Tibial nerve (tissue), 4 donors: ENCODE measurements at regions not wholly inside any gene's neighbourhood (a gene's known extent, or its start where the extent isn't known, plus 50 kb on each side); places are given as distances from the start of the nearest gene placed in this dataset.
"Not testable (repeated sequence)": the region's sequence is repeated elsewhere in the genome, so short reads cannot be mapped to it uniquely, and the experiment has no call there.

ENCODE experiments used
- DNase-seq, 2 donors: peaks; one replicate each; pipeline ENCODE4 v3.0.0-alpha.2; 2019; ENCODE audit warnings: low spot score in 2 of 2
- H3K27ac ChIP-seq, 4 donors: fragments of 200-600 bp; sonication (generic) in 3 of 4; one replicate each; pipeline ENCODE4 v1.5.1; 2017 to 2019; ENCODE audit warnings: mild to moderate bottlenecking in 1 of 4
- H3K27me3 ChIP-seq, 2 donors: fragments of 200-600 bp; sonication (generic) in 1 of 2; one replicate each; pipeline versions ENCODE4 v1.5.1 to v1.6.0; 2017 to 2019
- H3K36me3 ChIP-seq, 3 donors: fragments of 200-600 bp; sonication (generic); one replicate each; pipeline ENCODE4 v1.5.1; 2018 to 2019
- H3K4me1 ChIP-seq, 4 donors: fragments of 200-600 bp; sonication (generic) in 3 of 4; one replicate each; pipeline ENCODE4 v1.5.1; 2017 to 2019
- H3K4me3 ChIP-seq, 4 donors: fragments of 200-600 bp; sonication (generic) in 3 of 4; one replicate each; pipeline ENCODE4 v1.5.1; 2017 to 2019; ENCODE audit warnings: mild to moderate bottlenecking in 1 of 4, moderate library complexity in 1 of 4
- H3K9me3 ChIP-seq, 4 donors: fragments of 200-600 bp; sonication (generic) in 3 of 4; one replicate each; pipeline ENCODE4 v1.5.1; 2017 to 2019
- EP300 ChIP-seq, 2 donors: sonication (generic); formaldehyde crosslinking; IDR thresholded peaks; one replicate each; pipeline ENCODE4 v1.6.1; 2017; ENCODE audit warnings: antibody characterized with exemption in 2 of 2, mild to moderate bottlenecking in 1 of 2
- POLR2A ChIP-seq, 2 donors: fragments of 450-650 bp; IDR thresholded peaks; one replicate each; pipeline ENCODE4 v1.6.1; 2017; ENCODE audit warnings: antibody characterized with exemption in 2 of 2, mild to moderate bottlenecking in 2 of 2, moderate library complexity in 2 of 2
- WGBS, 2 donors: methylation state at CpG; one replicate each; pipeline ENCODE4 v1.1.5; 2018; 5-methylcytosine and 5-hydroxymethylcytosine counted together
- TF ChIP-seq, protein P1 (sequence below), 5 experiments: fragments of 200-600 bp in 3 of 5; fragments of 450-650 bp in 2 of 5; sonication (generic) in 3 of 5; IDR thresholded peaks; one replicate each; pipeline ENCODE4 v1.5.1; 2016 to 2019; ENCODE audit warnings: antibody characterized with exemption in 5 of 5, mild to moderate bottlenecking in 3 of 5, moderate library complexity in 2 of 5

DNA sequence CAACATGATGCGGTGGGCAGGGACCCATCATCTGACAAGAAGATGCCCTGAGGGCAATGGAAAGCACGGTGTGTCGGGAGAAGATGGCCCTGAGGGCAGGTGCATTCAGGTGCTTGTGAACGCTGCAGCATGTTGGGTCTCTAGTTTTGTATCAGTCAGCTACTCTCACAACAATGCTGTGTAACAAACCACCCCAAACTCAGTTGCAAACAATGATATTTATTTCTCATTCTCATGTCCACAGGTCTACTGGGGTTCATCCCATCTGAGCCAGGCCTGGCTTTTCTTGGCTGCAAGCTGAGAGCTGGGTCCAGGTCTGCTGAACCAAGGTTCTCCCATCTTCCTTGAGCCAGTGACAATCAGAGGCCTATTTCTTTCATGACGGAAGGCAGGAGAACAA lies 461.6 kb downstream of the PREX1 start:
- 84 to 95% methylated on average over 5 of the region's 5 CpGs for WGBS, 2 donors

DNA sequence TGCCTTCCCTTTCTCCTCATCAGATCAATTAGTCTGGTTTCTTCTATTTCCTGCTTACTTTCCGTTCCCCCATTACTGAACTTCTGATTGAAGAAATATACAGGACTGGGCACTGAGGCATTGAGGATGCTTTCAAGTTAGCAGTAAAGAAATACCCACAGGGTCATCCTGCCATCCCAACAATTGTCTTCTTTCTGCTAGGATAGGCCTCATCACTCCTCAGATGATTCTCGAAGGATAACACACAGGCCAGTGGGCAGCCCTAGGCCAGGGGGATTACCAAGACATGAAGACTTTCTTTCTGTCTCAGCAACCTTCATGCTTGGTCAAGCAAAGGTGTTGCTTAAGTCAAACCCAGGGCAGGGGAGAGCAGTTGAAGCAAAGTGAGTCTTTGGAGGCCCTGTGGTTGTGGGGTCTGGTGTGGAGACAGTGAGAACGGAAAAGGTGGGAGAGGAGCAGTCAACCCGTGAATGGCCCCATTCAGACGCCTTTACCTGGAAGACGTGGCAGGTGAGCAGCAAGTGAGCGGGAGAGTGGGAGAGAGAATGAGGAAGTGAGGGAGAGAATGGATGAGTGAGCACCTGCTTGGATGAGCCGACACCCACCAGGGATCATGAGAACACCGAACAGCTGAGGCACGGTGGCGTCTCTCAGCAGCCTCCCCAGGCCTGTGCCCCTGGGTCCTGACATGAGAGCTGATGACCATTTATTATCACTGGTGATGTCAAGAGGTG lies 462.9 kb downstream of the PREX1 start:
- no peaks in the 10 kb centered on the region for H3K27me3 ChIP-seq
- no peak overlapping the region for H3K4me3 ChIP-seq
- H3K4me1 ChIP-seq, result peaks cover 0 to 9% (median 0%) of the 10 kb centered on the region in 4 donors
- no peaks in the 10 kb centered on the region for H3K36me3 ChIP-seq
- H3K9me3 ChIP-seq, result peaks cover 0 to 7% (median 0%) of the 10 kb centered on the region in 4 donors
- TF ChIP-seq, protein P1, sequence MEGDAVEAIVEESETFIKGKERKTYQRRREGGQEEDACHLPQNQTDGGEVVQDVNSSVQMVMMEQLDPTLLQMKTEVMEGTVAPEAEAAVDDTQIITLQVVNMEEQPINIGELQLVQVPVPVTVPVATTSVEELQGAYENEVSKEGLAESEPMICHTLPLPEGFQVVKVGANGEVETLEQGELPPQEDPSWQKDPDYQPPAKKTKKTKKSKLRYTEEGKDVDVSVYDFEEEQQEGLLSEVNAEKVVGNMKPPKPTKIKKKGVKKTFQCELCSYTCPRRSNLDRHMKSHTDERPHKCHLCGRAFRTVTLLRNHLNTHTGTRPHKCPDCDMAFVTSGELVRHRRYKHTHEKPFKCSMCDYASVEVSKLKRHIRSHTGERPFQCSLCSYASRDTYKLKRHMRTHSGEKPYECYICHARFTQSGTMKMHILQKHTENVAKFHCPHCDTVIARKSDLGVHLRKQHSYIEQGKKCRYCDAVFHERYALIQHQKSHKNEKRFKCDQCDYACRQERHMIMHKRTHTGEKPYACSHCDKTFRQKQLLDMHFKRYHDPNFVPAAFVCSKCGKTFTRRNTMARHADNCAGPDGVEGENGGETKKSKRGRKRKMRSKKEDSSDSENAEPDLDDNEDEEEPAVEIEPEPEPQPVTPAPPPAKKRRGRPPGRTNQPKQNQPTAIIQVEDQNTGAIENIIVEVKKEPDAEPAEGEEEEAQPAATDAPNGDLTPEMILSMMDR (IDR thresholded peaks at IDR 0.05), result no peak
- TF ChIP-seq POLR2A (IDR thresholded peaks at IDR 0.05) (no peak), EP300 (IDR thresholded peaks at IDR 0.05) (no peak)
- DNase-seq, result no peak
- no peak overlapping the region for H3K27ac ChIP-seq
- 90 to 91% methylated on average over 11 of the region's 11 CpGs for WGBS, 2 donors

More for the DNA sequence above, 461.6 kb downstream of the PREX1 start:
- Histone ChIP-seq H3K36me3 (no peaks in the 10 kb centered on the region), H3K4me3 (no peak overlapping the region), H3K27ac (no peak overlapping the region), H3K27me3 (no peaks in the 10 kb centered on the region), H3K4me1 (peaks cover 0 to 9% (median 0%) of the 10 kb centered on the region in 4 donors), H3K9me3 (peaks cover 0 to 7% (median 0%) of the 10 kb centered on the region in 4 donors)
- TF ChIP-seq EP300 (IDR thresholded peaks at IDR 0.05) (no peak), POLR2A (IDR thresholded peaks at IDR 0.05) (no peak)
- TF ChIP-seq, protein P1 (IDR thresholded peaks at IDR 0.05), result no peak
- no peak for DNase-seq

DNA sequence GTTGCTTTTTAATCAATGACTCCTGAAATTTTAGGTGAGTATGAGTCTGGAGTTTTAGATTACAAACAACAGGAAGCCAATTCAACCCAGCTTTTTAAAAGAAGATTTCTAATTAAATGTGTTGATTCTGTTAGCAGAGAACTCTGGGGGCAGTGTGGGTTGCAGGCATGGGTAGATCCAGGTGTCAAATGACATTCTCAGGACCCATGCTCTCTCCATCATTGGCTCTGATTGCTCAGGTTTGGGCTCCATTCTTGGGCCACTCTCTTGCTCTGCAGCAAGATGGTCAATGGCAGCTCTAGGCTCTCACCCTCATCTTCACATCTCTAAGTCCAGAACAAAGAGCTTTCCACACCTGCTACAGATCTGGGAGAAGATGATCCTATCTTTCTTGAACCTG lies 463.7 kb downstream of the PREX1 start:
- TF ChIP-seq EP300 (IDR thresholded peaks at IDR 0.05) (no peak), POLR2A (IDR thresholded peaks at IDR 0.05) (no peak)
- TF ChIP-seq, protein P1 (IDR thresholded peaks at IDR 0.05), result no peak
- Histone ChIP-seq H3K36me3 (no peaks in the 10 kb centered on the region), H3K27ac (no peak overlapping the region), H3K4me3 (no peak overlapping the region), H3K27me3 (no peaks in the 10 kb centered on the region), H3K4me1 (peaks cover 0 to 9% (median 0%) of the 10 kb centered on the region in 4 donors), H3K9me3 (peaks cover 0 to 7% (median 0%) of the 10 kb centered on the region in 4 donors)
- DNase-seq, result no peak

DNA sequence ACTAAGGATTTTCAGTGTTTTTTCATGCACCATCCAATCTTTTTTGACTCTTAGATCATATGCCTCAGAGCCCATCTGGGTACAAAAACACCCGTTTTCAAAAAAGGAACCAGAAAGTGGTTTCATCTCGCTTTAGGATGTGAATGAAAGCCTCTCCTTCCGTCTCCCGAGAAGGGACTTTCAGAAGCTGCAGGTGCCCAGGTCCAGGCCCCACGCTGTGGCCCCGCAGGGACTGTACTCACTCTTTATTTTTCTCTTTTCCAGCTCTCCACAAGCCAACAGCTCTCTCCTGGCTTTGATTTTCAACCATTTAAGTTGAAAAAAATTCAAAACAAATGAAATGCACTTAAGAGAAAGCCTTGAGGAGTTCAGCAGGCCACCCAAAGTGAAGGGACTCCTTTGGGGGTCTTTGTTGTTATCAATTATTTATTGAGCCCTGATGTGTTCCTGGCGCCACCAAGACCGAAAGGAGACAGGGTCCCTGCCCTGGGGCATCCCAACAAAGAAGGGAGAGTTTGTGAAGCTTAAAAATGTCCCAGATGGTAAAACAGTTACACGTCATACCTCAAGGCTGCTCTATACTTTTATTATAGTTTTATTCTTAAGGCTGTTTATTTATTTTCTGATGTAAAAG lies 467.3 kb downstream of the PREX1 start:
- H3K4me3 ChIP-seq, result no peak overlapping the region
- no peaks in the 10 kb centered on the region for H3K27me3 ChIP-seq
- no peak for DNase-seq
- H3K27ac ChIP-seq, result peak overlapping the region in 1 of 4 donors; percentile 19
- no peaks in the 10 kb centered on the region for H3K36me3 ChIP-seq
- WGBS, 2 donors, result 61 to 62% methylated on average over 9 of the region's 9 CpGs
- H3K4me1 ChIP-seq, result no peaks in the 10 kb centered on the region
- TF ChIP-seq, protein P1 (IDR thresholded peaks at IDR 0.05), result no peak
- no peak for TF ChIP-seq POLR2A (IDR thresholded peaks at IDR 0.05)
- TF ChIP-seq EP300 (IDR thresholded peaks at IDR 0.05), result no peak
- H3K9me3 ChIP-seq, result no peaks in the 10 kb centered on the region

DNA sequence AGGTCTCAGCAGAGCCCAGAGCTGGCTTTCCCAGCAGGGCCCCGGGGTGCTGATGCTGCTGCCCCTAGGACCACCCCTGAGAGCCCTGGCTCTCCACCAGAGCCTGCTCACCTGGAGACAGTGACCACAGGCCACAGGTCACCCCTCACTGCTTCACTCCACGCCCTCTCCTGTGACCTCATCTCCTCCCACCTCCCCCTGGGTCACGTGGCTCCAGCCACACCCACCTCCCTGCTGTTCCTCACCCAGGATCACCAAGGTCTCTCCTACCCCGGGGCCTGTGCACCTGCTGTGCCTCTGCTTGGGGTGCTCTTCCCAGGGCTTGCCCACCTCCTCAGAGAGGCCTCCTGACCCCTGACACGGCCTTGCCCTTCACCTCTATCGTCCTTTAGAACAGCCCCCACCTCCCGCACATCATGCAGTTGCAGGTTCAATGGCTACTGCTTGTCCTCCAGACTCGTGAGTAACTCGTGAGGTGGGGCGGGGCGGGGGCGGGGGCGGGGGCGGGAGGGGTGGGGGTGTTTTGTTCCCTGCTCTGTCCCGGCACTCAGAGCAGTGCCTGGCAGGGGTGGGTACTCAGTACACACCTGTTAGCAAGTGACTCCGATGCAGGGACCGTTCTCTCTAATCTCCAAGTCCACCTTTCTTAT lies 468.0 kb downstream of the PREX1 start:
- TF ChIP-seq POLR2A (IDR thresholded peaks at IDR 0.05), result no peak
- H3K36me3 ChIP-seq, result no peaks in the 10 kb centered on the region
- 58 to 62% methylated on average over 11 to 17 of the region's 17 CpGs for WGBS, 2 donors
- no peaks in the 10 kb centered on the region for H3K4me1 ChIP-seq
- DNase-seq, result no peak
- H3K27me3 ChIP-seq, result no peaks in the 10 kb centered on the region
- no peak overlapping the region for H3K4me3 ChIP-seq
- H3K27ac ChIP-seq, result no peak overlapping the region
- no peaks in the 10 kb centered on the region for H3K9me3 ChIP-seq

DNA sequence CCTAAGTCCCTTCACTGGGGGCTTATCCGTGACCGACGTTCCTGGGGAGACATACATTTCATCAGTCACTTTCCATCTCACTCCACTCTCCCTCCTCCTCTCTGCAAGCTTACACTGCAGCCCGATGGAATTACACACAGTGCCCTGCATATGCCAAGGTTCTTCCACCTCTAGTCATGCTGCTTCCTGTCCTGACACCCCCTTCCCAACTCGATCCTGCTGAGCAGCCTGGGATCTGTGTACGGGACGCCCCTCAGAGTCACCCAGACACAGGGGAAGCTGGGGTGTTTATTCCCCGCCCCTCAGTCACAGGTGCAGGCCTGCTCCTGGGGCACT lies 468.8 kb downstream of the PREX1 start:
- not testable (repeated sequence) for H3K4me3 ChIP-seq, H3K27me3 ChIP-seq, H3K4me1 ChIP-seq, H3K36me3 ChIP-seq, H3K27ac ChIP-seq, DNase-seq, H3K9me3 ChIP-seq
- WGBS, 2 donors, result 74 to 83% methylated on average over 4 to 7 of the region's 8 CpGs
